Lung (tissue), 11 donors: ENCODE measurements at regions not wholly inside any gene's neighbourhood (a gene's known extent, or its start where the extent isn't known, plus 50 kb on each side); places are given as distances from the start of the nearest gene placed in this dataset.

Source experiments
- ATAC-seq: fragments of 200-7000 bp; cut with Tn5 transposase; one replicate; pipeline ENCODE4 v1.9.1; 2020; ENCODE audit warnings: moderate number of reproducible peaks; ENCODE audit not compliant: insufficient read depth, low FRiP score
- DNase-seq, 3 donors: peaks; one replicate each; pipeline ENCODE4 v3.0.0-alpha.2; 2013 to 2017
- H3K27ac ChIP-seq, 2 donors: one replicate each; pipeline ENCODE4 v1.5.1; 2013; ENCODE audit warnings: mild to moderate bottlenecking in 2 of 2, moderate library complexity in 2 of 2, control low read depth in 1 of 2, inconsistent platforms in 1 of 2, low read depth in 1 of 2, low read length in 1 of 2
- H3K27me3 ChIP-seq, 3 donors: one replicate each; pipeline ENCODE4 v1.5.1; 2013; ENCODE audit warnings: low read length in 2 of 3; ENCODE audit not compliant: control insufficient read depth in 3 of 3, insufficient read depth in 3 of 3
- H3K36me3 ChIP-seq, 4 donors: one replicate each; pipeline ENCODE4 v1.5.1; 2013; ENCODE audit warnings: low read length in 4 of 4, mild to moderate bottlenecking in 1 of 4, moderate library complexity in 1 of 4; ENCODE audit not compliant: control insufficient read depth in 4 of 4, insufficient read depth in 4 of 4
- H3K4me1 ChIP-seq, 5 donors: one replicate each; pipeline ENCODE4 v1.5.1; 2013; ENCODE audit warnings: low read length in 5 of 5, mild to moderate bottlenecking in 2 of 5, moderate library complexity in 1 of 5; ENCODE audit not compliant: control insufficient read depth in 5 of 5, insufficient read depth in 5 of 5
- H3K4me3 ChIP-seq: one replicate; pipeline ENCODE4 v1.5.1; 2013; ENCODE audit warnings: mild to moderate bottlenecking, control low read depth, moderate library complexity
- H3K9ac ChIP-seq, 2 donors: one replicate each; pipeline ENCODE4 v1.5.1; 2013; ENCODE audit warnings: low read length in 2 of 2, control low read depth in 1 of 2; ENCODE audit not compliant: insufficient read depth in 1 of 2
- H3K9me3 ChIP-seq, 4 donors: one replicate each; pipeline ENCODE4 v1.5.1; 2013; ENCODE audit warnings: low read length in 3 of 4, mild to moderate bottlenecking in 1 of 4, moderate library complexity in 1 of 4; ENCODE audit not compliant: control insufficient read depth in 4 of 4, insufficient read depth in 3 of 4
- CTCF ChIP-seq: IDR thresholded peaks from 2 replicates; pipeline ENCODE4 v1.5.1; 2012; ENCODE audit warnings: mild to moderate bottlenecking; ENCODE audit errors: control extremely low read depth, extremely low read depth
- WGBS, 2 donors: extraction: QIAGEN DNeasy Blood & Tissue Kit; methylation state at CpG; one replicate each; pipeline ENCODE4 v1.1.7; 2013; 5-methylcytosine and 5-hydroxymethylcytosine counted together
- donor health status: control.
- donor health status: control.
- donor health status: Bipolar disorder and iron deficiency.
- donor health status: healthy.
- donor health status: DM: yes; HTN: yes; CAD: no.

- WGBS, 2 donors: 53 to 59% methylated on average over 10 of the region's 10 CpGs
- peaks cover 0 to 7% (median 0%) of the 10 kb centered on the region in 5 donors for H3K4me1 ChIP-seq
- H3K27me3 ChIP-seq: peaks cover 0 to 2% (median under 1%) of the 10 kb centered on the region in 3 donors
These were observed 375.2 kb upstream of the MYT1L start for GRCh38 chr2:2706306-2706705.

GRCh38 chr2:2705871-2706270 lies 374.8 kb upstream of the MYT1L start:
- ATAC-seq (no peak), DNase-seq (no peak)
- Histone ChIP-seq H3K4me1 (peaks cover 0 to 7% (median 0%) of the 10 kb centered on the region in 5 donors), H3K4me3 (no peak overlapping the region), H3K9me3 (peaks cover 0 to 5% (median 0%) of the 10 kb centered on the region in 4 donors), H3K27me3 (peaks cover 0 to 2% (median 0%) of the 10 kb centered on the region in 3 donors), H3K27ac (no peak overlapping the region), H3K36me3 (no peaks in the 10 kb centered on the region), H3K9ac (no peak overlapping the region)
- WGBS, 2 donors: 44 to 56% methylated on average over 10 of the region's 10 CpGs
- no peak for TF ChIP-seq CTCF

More at GRCh38 chr2:2706306-2706705, 375.2 kb upstream of the MYT1L start:
- no peaks in the 10 kb centered on the region for H3K36me3 ChIP-seq
- TF ChIP-seq CTCF: no peak
- H3K9me3 ChIP-seq: peaks cover 0 to 5% (median 0%) of the 10 kb centered on the region in 4 donors
- H3K27ac ChIP-seq: no peak overlapping the region
- DNase-seq (no peak), ATAC-seq (no peak)
- no peak overlapping the region for H3K9ac ChIP-seq
- H3K4me3 ChIP-seq: no peak overlapping the region

- Histone ChIP-seq H3K9ac (no peak overlapping the region), H3K27ac (no peak overlapping the region), H3K9me3 (peaks cover 0 to 5% (median 0%) of the 10 kb centered on the region in 4 donors), H3K4me3 (no peak overlapping the region), H3K4me1 (peaks cover 0 to 7% (median 0%) of the 10 kb centered on the region in 5 donors), H3K27me3 (peaks cover 0 to 2% (median 0%) of the 10 kb centered on the region in 3 donors), H3K36me3 (no peaks in the 10 kb centered on the region)
- ATAC-seq (no peak), DNase-seq (no peak)
- 38 to 58% methylated on average over 13 of the region's 13 CpGs for WGBS, 2 donors
- TF ChIP-seq CTCF: no peak
These were observed 373.5 kb upstream of the MYT1L start for GRCh38 chr2:2704428-2705090.
